Vagina (tissue), 2 donors: ENCODE measurements at regions not wholly inside any gene's neighbourhood (a gene's known extent, or its start where the extent isn't known, plus 50 kb on each side); places are given as distances from the start of the nearest gene placed in this dataset.

Experiments used
- CTCF ChIP-seq, 3 experiments: fragments of 450-650 bp in 2 of 3; fragments of 200-600 bp in 1 of 3; sonication (generic) in 1 of 3; IDR thresholded peaks; one replicate each; pipeline ENCODE4 v1.5.1; 2017 to 2019; ENCODE audit warnings: antibody characterized with exemption in 3 of 3, mild to moderate bottlenecking in 2 of 3, moderate library complexity in 2 of 3
- POLR2A ChIP-seq, 2 donors: fragments of 450-650 bp; IDR thresholded peaks; one replicate each; pipeline ENCODE4 v1.6.1; 2017; ENCODE audit warnings: antibody characterized with exemption in 2 of 2, mild to moderate bottlenecking in 2 of 2, moderate library complexity in 2 of 2
- POLR2AphosphoS5 ChIP-seq, 2 donors: sonication (generic); formaldehyde crosslinking; IDR thresholded peaks; one replicate each; pipeline ENCODE4 v1.9.0; 2017; ENCODE audit warnings: antibody characterized with exemption in 2 of 2, mild to moderate bottlenecking in 2 of 2, low read depth in 1 of 2; ENCODE audit not compliant: insufficient read depth in 1 of 2

DNA sequence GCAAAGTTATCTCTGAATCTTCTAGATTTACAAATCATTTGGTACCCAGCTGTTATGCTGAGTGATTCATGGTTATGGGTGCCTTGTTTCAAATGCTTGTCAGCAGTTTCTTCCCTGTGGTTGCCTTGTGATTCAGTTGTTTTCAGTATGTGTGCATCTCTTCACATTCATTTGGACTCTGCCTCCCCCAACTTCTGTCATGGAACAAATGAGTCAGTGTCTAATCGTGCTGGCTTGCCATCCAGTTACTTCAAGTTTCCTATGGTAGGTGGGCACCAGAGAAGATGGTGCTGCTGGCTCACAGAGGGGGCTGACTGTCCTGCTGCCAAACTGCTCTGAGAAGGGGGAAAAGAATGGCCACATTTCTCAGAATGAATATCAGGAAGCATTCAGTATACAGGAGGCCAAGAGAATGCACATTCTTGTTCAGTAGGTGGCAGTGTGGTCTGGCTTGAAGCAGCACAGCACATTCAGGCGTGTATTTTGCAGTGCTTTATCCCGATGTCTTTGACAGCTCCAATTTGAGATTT is 260.9 kb downstream of the GLUD2 start:
- TF ChIP-seq POLR2A (IDR thresholded peaks at IDR 0.05) (no peak), CTCF (IDR thresholded peaks at IDR 0.05) (no peak), POLR2AphosphoS5 (IDR thresholded peaks at IDR 0.05; ENCODE audit: insufficient read depth in 1 of 2, low read depth in 1 of 2) (no peak)
